ENCODE measurements at regions not wholly inside any gene's neighbourhood (a gene's known extent, or its start where the extent isn't known, plus 50 kb on each side); places are given as distances from the start of the nearest gene placed in this dataset.

DNA sequence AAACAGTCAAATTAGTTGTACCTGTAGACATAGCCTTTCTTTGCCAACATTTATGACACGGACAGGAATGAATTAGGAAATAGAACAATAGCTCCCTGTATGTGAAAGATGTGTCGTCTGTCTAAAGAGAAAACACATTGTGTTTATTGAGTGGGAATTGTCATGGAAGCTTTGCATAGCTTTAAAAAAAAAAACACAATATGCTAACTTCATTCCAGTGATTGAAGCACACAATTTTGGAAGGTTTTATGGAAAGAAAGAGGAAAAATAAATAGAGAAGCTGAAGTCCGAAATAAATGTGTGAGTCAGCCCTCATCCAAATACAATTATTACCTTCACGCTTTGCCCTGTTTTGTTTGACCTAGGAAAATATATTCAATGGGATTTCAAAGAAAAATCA lies 1095.7 kb downstream of the TSN start:
- TF ChIP-seq EP300 (IDR thresholded peaks at IDR 0.05) = no peak
- TF ChIP-seq, protein P1, sequence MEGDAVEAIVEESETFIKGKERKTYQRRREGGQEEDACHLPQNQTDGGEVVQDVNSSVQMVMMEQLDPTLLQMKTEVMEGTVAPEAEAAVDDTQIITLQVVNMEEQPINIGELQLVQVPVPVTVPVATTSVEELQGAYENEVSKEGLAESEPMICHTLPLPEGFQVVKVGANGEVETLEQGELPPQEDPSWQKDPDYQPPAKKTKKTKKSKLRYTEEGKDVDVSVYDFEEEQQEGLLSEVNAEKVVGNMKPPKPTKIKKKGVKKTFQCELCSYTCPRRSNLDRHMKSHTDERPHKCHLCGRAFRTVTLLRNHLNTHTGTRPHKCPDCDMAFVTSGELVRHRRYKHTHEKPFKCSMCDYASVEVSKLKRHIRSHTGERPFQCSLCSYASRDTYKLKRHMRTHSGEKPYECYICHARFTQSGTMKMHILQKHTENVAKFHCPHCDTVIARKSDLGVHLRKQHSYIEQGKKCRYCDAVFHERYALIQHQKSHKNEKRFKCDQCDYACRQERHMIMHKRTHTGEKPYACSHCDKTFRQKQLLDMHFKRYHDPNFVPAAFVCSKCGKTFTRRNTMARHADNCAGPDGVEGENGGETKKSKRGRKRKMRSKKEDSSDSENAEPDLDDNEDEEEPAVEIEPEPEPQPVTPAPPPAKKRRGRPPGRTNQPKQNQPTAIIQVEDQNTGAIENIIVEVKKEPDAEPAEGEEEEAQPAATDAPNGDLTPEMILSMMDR (IDR thresholded peaks at IDR 0.05) = no peak
